DOHH2 (cell line): ENCODE measurements at regions not wholly inside any gene's neighbourhood (a gene's known extent, or its start where the extent isn't known, plus 50 kb on each side); places are given as distances from the start of the nearest gene placed in this dataset.

ENCODE experiments used
- H3F3A ChIP-seq: fragments of 200-600 bp; sonication (generic), shearing (Covaris generic); 2 replicates; pipeline ENCODE4 v1.6.0; 2016; ENCODE audit warnings: antibody characterized with exemption, mild to moderate bottlenecking; ENCODE audit not compliant: control insufficient read depth, insufficient read depth
- H3K27ac ChIP-seq: fragments of 200-600 bp; sonication (generic); 2 replicates; pipeline ENCODE4 v1.5.1; 2014; ENCODE audit warnings: low read depth, mild to moderate bottlenecking, low read length, moderate library complexity
- H3K27me3 ChIP-seq: fragments of 200-600 bp; sonication (generic); 2 replicates; pipeline ENCODE4 v1.6.1; 2014; ENCODE audit warnings: mild to moderate bottlenecking, low read length, mixed read lengths; ENCODE audit not compliant: control insufficient read depth
- H3K36me3 ChIP-seq: fragments of 200-600 bp; sonication (generic); 2 replicates; pipeline ENCODE4 v1.6.1; 2014; ENCODE audit warnings: mild to moderate bottlenecking, low read length, moderate library complexity, mixed read lengths; ENCODE audit not compliant: control insufficient read depth
- H3K4me1 ChIP-seq: fragments of 200-600 bp; sonication (generic); 2 replicates; pipeline ENCODE4 v1.6.1; 2014; ENCODE audit warnings: mild to moderate bottlenecking, low read length, mixed read lengths; ENCODE audit not compliant: control insufficient read depth
- H3K4me2 ChIP-seq: fragments of 200-600 bp; sonication (generic); 2 replicates; pipeline ENCODE4 v1.6.0; 2014; ENCODE audit warnings: mild to moderate bottlenecking, low read length, moderate library complexity
- H3K4me3 ChIP-seq: fragments of 200-600 bp; sonication (generic); 2 replicates; pipeline ENCODE4 v1.5.1; 2014; ENCODE audit warnings: mild to moderate bottlenecking, low read length, mixed read lengths
- H3K79me2 ChIP-seq: fragments of 200-600 bp; sonication (generic); 2 replicates; pipeline ENCODE4 v1.6.1; 2014; ENCODE audit warnings: mild to moderate bottlenecking, low read length, mixed read lengths; ENCODE audit not compliant: control insufficient read depth
- H3K9me2 ChIP-seq: fragments of 200-600 bp; sonication (generic); replicated peaks from 2 replicates; pipeline ENCODE4 v1.6.1; 2014; ENCODE audit warnings: mild to moderate bottlenecking, low read length, mixed read lengths; ENCODE audit not compliant: control insufficient read depth
- H3K9me3 ChIP-seq: fragments of 200-600 bp; sonication (generic); 2 replicates; pipeline ENCODE4 v1.6.1; 2014; ENCODE audit warnings: antibody characterized with exemption, low read length, mixed read lengths; ENCODE audit not compliant: control insufficient read depth, insufficient read depth
- H4K20me1 ChIP-seq: fragments of 200-600 bp; sonication (generic); 2 replicates; pipeline ENCODE4 v1.6.0; 2014; ENCODE audit warnings: low read depth, mild to moderate bottlenecking, antibody characterized with exemption, low read length, moderate library complexity; ENCODE audit not compliant: control insufficient read depth, insufficient read depth
- EZH2phosphoT487 ChIP-seq: fragments of 200-600 bp; sonication (generic); IDR thresholded peaks from 2 replicates; pipeline ENCODE4 v1.6.1; 2017; ENCODE audit warnings: borderline replicate concordance, mild to moderate bottlenecking, antibody characterized with exemption, low read length, moderate library complexity, mixed read lengths
- TF ChIP-seq, protein P1 (sequence below): fragments of 200-600 bp; sonication (generic); IDR thresholded peaks from one replicate; pipeline ENCODE4 v1.5.1; 2014; ENCODE audit warnings: antibody characterized with exemption, mild to moderate bottlenecking, low read depth, low read length; ENCODE audit not compliant: poor library complexity, severe bottlenecking

DNA sequence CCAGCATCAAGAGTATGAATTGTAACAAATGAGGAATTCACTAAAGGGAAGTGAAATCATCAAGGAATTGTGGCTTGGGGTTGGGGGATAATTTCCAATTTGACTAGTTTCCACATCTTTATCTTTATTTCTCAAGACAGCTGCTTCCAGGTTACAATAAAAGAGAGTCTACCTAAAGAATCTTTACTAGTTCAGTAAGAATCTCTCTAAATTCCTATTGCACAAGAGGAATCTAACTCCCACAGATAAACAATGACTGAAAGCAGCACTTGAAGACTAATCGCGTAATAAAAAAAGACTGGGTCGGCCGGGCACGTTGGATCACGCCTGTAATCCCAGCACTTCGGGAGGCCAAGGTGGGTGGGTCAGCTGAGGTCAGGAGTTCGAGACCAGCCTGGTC lies 194.4 kb downstream of the KBTBD8 start:
- H3K27me3 ChIP-seq = no peaks in the 10 kb centered on the region
- H3K9me2 ChIP-seq = no peaks in the 10 kb centered on the region
- H3K9me3 ChIP-seq = no peaks in the 10 kb centered on the region
- TF ChIP-seq, protein P1, sequence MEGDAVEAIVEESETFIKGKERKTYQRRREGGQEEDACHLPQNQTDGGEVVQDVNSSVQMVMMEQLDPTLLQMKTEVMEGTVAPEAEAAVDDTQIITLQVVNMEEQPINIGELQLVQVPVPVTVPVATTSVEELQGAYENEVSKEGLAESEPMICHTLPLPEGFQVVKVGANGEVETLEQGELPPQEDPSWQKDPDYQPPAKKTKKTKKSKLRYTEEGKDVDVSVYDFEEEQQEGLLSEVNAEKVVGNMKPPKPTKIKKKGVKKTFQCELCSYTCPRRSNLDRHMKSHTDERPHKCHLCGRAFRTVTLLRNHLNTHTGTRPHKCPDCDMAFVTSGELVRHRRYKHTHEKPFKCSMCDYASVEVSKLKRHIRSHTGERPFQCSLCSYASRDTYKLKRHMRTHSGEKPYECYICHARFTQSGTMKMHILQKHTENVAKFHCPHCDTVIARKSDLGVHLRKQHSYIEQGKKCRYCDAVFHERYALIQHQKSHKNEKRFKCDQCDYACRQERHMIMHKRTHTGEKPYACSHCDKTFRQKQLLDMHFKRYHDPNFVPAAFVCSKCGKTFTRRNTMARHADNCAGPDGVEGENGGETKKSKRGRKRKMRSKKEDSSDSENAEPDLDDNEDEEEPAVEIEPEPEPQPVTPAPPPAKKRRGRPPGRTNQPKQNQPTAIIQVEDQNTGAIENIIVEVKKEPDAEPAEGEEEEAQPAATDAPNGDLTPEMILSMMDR = no peak
- no peak for TF ChIP-seq EZH2phosphoT487
- no peak overlapping the region for H3K27ac ChIP-seq
- no peak overlapping the region for H3K4me2 ChIP-seq
- no peak overlapping the region for H3K4me3 ChIP-seq
- H3F3A ChIP-seq = no peaks in the 10 kb centered on the region
- no peaks in the 10 kb centered on the region for H3K36me3 ChIP-seq
- H3K79me2 ChIP-seq = no peaks in the 10 kb centered on the region
- H4K20me1 ChIP-seq = no peaks in the 10 kb centered on the region
- H3K4me1 ChIP-seq = no peaks in the 10 kb centered on the region

DNA sequence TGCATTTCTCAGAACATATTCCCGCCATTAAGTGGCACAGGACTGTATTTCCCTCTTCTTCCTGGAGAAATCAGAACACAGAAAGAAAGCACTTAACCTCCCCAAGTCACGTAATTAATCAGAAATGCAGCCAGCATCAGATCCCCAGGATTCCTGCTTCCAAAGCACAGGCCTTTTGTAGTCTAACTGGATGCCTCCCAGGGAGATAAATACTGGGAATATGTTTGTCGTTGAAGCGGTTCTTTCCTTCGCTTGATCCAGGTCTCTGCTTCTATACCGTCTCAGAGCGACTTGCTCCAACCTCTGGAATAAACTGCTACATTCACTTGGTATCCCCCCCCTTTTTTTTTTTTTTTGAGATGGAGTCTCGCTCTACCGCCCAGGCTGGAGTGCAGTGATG lies 198.6 kb downstream of the KBTBD8 start:
- no peak overlapping the region for H3K27ac ChIP-seq
- H3K9me2 ChIP-seq = no peaks in the 10 kb centered on the region
- no peaks in the 10 kb centered on the region for H4K20me1 ChIP-seq
- TF ChIP-seq EZH2phosphoT487 = no peak
- TF ChIP-seq, protein P1 = no peak
- no peaks in the 10 kb centered on the region for H3K36me3 ChIP-seq
- no peaks in the 10 kb centered on the region for H3K9me3 ChIP-seq
- H3K4me1 ChIP-seq = no peaks in the 10 kb centered on the region
- no peaks in the 10 kb centered on the region for H3F3A ChIP-seq
- H3K27me3 ChIP-seq = no peaks in the 10 kb centered on the region
- no peak overlapping the region for H3K4me3 ChIP-seq
- H3K79me2 ChIP-seq = no peaks in the 10 kb centered on the region
- no peak overlapping the region for H3K4me2 ChIP-seq

DNA sequence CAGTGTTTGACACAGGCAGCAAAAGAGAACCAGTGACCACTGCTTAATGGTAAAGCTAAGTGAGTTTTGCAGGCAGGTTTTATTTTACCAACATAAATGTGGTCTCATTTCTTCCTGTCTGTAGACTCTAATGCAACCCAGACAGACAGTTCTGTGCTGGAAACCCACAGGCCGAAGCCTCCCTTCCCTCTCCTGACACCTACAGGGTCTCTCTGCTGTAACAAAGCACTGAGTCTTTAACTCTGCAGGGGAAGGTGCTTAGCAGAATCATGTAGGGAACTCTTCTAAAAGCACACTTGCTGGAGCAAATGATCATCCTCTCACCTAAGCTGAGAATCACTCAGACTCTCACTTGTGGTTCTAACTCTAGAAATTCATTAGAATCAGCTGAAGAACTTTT lies 200.3 kb downstream of the KBTBD8 start:
- Histone ChIP-seq H3F3A (no peaks in the 10 kb centered on the region), H3K4me3 (no peak overlapping the region), H4K20me1 (no peaks in the 10 kb centered on the region), H3K9me3 (no peaks in the 10 kb centered on the region), H3K4me1 (no peaks in the 10 kb centered on the region), H3K27me3 (no peaks in the 10 kb centered on the region), H3K27ac (no peak overlapping the region), H3K79me2 (no peaks in the 10 kb centered on the region), H3K9me2 (no peaks in the 10 kb centered on the region), H3K36me3 (no peaks in the 10 kb centered on the region), H3K4me2 (no peak overlapping the region)
- TF ChIP-seq, protein P1 = no peak
- no peak for TF ChIP-seq EZH2phosphoT487

DNA sequence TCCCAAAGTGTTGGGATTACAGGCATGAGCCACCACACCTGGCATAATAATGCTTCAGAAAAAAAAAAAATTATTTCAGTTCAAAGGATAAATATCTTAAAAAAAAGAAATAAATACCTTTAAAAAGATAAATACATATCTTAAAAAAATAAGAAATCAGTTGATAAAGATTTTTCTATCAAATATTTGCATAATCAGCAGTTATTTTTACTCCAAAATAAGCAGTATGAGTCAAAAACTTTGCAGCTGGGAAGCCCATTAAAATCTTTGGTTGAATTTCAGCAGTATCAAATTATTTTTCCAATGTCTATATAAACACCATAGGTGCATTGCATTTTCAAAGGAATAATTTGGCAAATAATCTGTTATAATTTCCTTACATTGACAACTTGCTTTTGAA lies 202.5 kb downstream of the KBTBD8 start:
- Histone ChIP-seq H3K9me2 (no peaks in the 10 kb centered on the region), H3K4me1 (no peaks in the 10 kb centered on the region)
- TF ChIP-seq EZH2phosphoT487 = no peak
- TF ChIP-seq, protein P1 = no peak

More for the DNA sequence above, 202.5 kb downstream of the KBTBD8 start:
- H3K27me3 ChIP-seq = no peaks in the 10 kb centered on the region
- no peaks in the 10 kb centered on the region for H3F3A ChIP-seq
- H3K36me3 ChIP-seq = no peaks in the 10 kb centered on the region
- H3K4me2 ChIP-seq = no peak overlapping the region
- no peaks in the 10 kb centered on the region for H4K20me1 ChIP-seq
- no peaks in the 10 kb centered on the region for H3K79me2 ChIP-seq
- no peaks in the 10 kb centered on the region for H3K9me3 ChIP-seq
- H3K27ac ChIP-seq = no peak overlapping the region
- no peak overlapping the region for H3K4me3 ChIP-seq
